Right atrium auricular region (tissue), 2 donors: ENCODE measurements at regions not wholly inside any gene's neighbourhood (a gene's known extent, or its start where the extent isn't known, plus 50 kb on each side); places are given as distances from the start of the nearest gene placed in this dataset.
"Not testable (repeated sequence)": the region's sequence is repeated elsewhere in the genome, so short reads cannot be mapped to it uniquely, and the experiment has no call there.

ENCODE experiments used
- DNase-seq: peaks from one replicate; pipeline ENCODE4 v3.0.0-alpha.2; 2019; ENCODE audit warnings: low spot score
- H3K27ac ChIP-seq, 2 donors: fragments of 200-600 bp; sonication (generic); 1 replicate in 1 of 2; 2 replicates in 1 of 2; pipeline ENCODE4 v1.5.1; 2016 to 2019
- H3K27me3 ChIP-seq, 2 donors: fragments of 200-600 bp; sonication (generic); one replicate each; pipeline versions ENCODE4 v1.5.1 to v1.6.0; 2017 to 2019
- H3K36me3 ChIP-seq: fragments of 200-600 bp; sonication (generic); one replicate; pipeline ENCODE4 v1.5.1; 2016
- H3K4me1 ChIP-seq, 2 donors: fragments of 200-600 bp; sonication (generic); one replicate each; pipeline versions ENCODE4 v1.5.1 to v1.6.0; 2017 to 2019
- H3K4me3 ChIP-seq, 2 donors: fragments of 200-600 bp; sonication (generic); 1 replicate in 1 of 2; 2 replicates in 1 of 2; pipeline ENCODE4 v1.5.1; 2017 to 2019; ENCODE audit warnings: mild to moderate bottlenecking in 1 of 2, moderate library complexity in 1 of 2
- H3K9me3 ChIP-seq, 2 donors: fragments of 200-600 bp; sonication (generic); one replicate each; pipeline ENCODE4 v1.5.1; 2019
- TF ChIP-seq, protein P1 (sequence below), 2 donors: fragments of 200-600 bp; sonication (generic); IDR thresholded peaks; one replicate each; pipeline ENCODE4 v1.5.1; 2019; ENCODE audit warnings: antibody characterized with exemption in 2 of 2

GRCh38 chr10:107540981-107541380 lies 376.5 kb upstream of the SORCS1 start:
- no peak overlapping the region for H3K27ac ChIP-seq
- DNase-seq: no peak
- TF ChIP-seq, protein P1, sequence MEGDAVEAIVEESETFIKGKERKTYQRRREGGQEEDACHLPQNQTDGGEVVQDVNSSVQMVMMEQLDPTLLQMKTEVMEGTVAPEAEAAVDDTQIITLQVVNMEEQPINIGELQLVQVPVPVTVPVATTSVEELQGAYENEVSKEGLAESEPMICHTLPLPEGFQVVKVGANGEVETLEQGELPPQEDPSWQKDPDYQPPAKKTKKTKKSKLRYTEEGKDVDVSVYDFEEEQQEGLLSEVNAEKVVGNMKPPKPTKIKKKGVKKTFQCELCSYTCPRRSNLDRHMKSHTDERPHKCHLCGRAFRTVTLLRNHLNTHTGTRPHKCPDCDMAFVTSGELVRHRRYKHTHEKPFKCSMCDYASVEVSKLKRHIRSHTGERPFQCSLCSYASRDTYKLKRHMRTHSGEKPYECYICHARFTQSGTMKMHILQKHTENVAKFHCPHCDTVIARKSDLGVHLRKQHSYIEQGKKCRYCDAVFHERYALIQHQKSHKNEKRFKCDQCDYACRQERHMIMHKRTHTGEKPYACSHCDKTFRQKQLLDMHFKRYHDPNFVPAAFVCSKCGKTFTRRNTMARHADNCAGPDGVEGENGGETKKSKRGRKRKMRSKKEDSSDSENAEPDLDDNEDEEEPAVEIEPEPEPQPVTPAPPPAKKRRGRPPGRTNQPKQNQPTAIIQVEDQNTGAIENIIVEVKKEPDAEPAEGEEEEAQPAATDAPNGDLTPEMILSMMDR (IDR thresholded peaks at IDR 0.05): no peak
- no peaks in the 10 kb centered on the region for H3K4me1 ChIP-seq
- no peak overlapping the region for H3K4me3 ChIP-seq
- no peaks in the 10 kb centered on the region for H3K9me3 ChIP-seq
- H3K36me3 ChIP-seq: no peaks in the 10 kb centered on the region
- H3K27me3 ChIP-seq: no peaks in the 10 kb centered on the region

- H3K4me1 ChIP-seq: no peaks in the 10 kb centered on the region
- H3K27me3 ChIP-seq: no peaks in the 10 kb centered on the region
- H3K27ac ChIP-seq: no peak overlapping the region
- H3K9me3 ChIP-seq: no peaks in the 10 kb centered on the region
- DNase-seq: no peak
- TF ChIP-seq, protein P1 (IDR thresholded peaks at IDR 0.05): no peak
- no peak overlapping the region for H3K4me3 ChIP-seq
- no peaks in the 10 kb centered on the region for H3K36me3 ChIP-seq
Observed at GRCh38 chr10:107529350-107529749, 364.8 kb upstream of the SORCS1 start.

DNA sequence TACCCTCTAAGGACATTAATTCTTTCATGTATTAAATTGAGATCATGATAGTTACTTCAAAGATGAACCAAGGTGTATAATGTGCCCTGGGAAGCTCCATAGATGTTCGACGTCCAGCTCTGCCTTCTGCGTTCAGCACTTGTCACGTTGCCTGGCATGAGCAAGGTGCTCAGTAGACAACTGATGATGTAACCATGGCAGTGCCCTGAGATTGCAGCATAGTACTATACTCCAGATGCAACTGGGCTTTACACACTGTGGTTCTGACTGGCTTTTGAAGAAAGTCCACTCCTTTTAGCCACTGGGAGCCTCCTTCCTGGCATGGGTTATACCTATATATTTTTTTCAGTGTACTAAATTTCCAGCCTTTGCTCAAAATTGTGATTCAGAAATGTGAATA lies 355.8 kb upstream of the SORCS1 start:
- Histone ChIP-seq H3K4me1 (no peaks in the 10 kb centered on the region), H3K4me3 (no peak overlapping the region), H3K9me3 (no peaks in the 10 kb centered on the region), H3K27ac (no peak overlapping the region), H3K36me3 (no peaks in the 10 kb centered on the region), H3K27me3 (no peaks in the 10 kb centered on the region)
- TF ChIP-seq, protein P1 (IDR thresholded peaks at IDR 0.05): no peak
- no peak for DNase-seq

DNA sequence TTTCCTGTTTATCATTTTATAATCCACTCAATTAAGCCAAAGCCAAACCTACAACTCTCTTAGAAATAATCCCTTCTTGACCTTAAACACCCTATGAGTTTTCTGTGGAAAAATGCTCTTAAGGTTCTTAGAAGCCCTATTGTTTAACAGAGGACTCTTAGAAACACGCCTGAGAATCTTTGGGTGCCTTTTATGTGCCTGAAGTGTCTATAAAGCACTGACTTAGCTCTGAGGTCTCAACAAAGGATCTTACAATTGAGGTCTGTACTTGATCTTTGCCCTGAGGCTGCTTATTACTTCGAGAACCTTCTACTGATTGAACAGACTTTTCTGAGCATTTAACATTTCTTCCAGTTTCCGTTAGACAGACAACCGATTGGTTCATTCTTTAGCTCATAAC lies 353.3 kb upstream of the SORCS1 start:
- Histone ChIP-seq H3K36me3 (no peaks in the 10 kb centered on the region), H3K27me3 (no peaks in the 10 kb centered on the region), H3K4me1 (no peaks in the 10 kb centered on the region), H3K9me3 (no peaks in the 10 kb centered on the region), H3K4me3 (no peak overlapping the region), H3K27ac (no peak overlapping the region)
- no peak for DNase-seq
- TF ChIP-seq, protein P1 (IDR thresholded peaks at IDR 0.05): no peak

GRCh38 chr10:107516349-107516748 lies 351.8 kb upstream of the SORCS1 start:
- Histone ChIP-seq H3K9me3 (no peaks in the 10 kb centered on the region), H3K36me3 (no peaks in the 10 kb centered on the region), H3K4me3 (no peak overlapping the region), H3K27me3 (no peaks in the 10 kb centered on the region), H3K4me1 (no peaks in the 10 kb centered on the region), H3K27ac (no peak overlapping the region)
- TF ChIP-seq, protein P1 (IDR thresholded peaks at IDR 0.05): no peak
- DNase-seq: no peak

DNA sequence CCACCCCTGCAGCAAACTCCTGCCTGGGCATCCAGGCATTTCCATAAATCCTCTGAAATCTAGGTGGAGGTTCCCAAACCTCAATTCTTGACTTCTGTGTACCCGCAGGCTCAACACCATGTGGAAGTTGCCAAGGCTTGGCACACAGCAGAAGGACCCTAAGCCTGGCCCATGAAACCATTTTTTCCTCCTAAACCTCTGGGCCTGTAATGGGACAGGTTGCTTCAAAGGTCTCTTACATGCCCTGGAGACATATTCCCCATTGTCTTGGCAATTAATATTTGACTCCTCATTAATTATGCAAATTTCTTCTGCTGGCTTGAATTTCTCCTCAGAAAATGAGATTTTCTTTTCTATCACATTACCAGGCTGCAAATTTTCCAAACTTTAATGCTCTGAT lies 339.5 kb upstream of the SORCS1 start:
- H3K4me3 ChIP-seq: not testable (repeated sequence)

More for the DNA sequence above, 339.5 kb upstream of the SORCS1 start:
- DNase-seq, H3K27me3 ChIP-seq, H3K36me3 ChIP-seq, H3K9me3 ChIP-seq, H3K27ac ChIP-seq, H3K4me1 ChIP-seq: not testable (repeated sequence)
